ENCODE measurements at regions not wholly inside any gene's neighbourhood (a gene's known extent, or its start where the extent isn't known, plus 50 kb on each side); places are given as distances from the start of the nearest gene placed in this dataset.

DNA sequence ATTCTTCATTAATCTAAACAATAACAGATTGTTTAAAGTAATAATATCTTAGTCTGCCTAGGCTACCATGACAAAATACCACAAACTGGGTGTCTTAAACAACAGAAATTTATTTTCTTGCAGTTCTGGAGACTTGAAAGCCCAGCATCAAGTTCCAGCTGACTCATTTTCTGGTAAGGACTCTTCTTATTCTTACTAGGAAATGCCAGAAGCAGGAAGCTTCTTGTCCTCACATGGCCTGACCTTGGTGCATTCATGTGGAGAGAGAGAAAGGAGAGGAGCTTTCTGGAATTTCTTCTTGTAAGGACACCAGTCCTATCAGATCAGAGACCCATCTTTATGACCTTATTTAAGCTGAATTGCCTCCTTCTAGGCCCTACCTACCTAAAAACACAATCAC, 110.5 kb downstream of the ANKRD60 start:
- H3K4me3 ChIP-seq (replicated peaks; ENCODE audit: insufficient read depth, low read length) = no peak overlapping the region
- no peak overlapping the region for H3K27ac ChIP-seq (replicated peaks)
- H3K27me3 ChIP-seq (ENCODE audit: insufficient read depth, poor library complexity, severe bottlenecking) = no peaks in the 10 kb centered on the region
- DNase-seq (ENCODE audit: low read depth in 1 of 2, low spot score in 1 of 2) = no peak
- TF ChIP-seq, protein P1, sequence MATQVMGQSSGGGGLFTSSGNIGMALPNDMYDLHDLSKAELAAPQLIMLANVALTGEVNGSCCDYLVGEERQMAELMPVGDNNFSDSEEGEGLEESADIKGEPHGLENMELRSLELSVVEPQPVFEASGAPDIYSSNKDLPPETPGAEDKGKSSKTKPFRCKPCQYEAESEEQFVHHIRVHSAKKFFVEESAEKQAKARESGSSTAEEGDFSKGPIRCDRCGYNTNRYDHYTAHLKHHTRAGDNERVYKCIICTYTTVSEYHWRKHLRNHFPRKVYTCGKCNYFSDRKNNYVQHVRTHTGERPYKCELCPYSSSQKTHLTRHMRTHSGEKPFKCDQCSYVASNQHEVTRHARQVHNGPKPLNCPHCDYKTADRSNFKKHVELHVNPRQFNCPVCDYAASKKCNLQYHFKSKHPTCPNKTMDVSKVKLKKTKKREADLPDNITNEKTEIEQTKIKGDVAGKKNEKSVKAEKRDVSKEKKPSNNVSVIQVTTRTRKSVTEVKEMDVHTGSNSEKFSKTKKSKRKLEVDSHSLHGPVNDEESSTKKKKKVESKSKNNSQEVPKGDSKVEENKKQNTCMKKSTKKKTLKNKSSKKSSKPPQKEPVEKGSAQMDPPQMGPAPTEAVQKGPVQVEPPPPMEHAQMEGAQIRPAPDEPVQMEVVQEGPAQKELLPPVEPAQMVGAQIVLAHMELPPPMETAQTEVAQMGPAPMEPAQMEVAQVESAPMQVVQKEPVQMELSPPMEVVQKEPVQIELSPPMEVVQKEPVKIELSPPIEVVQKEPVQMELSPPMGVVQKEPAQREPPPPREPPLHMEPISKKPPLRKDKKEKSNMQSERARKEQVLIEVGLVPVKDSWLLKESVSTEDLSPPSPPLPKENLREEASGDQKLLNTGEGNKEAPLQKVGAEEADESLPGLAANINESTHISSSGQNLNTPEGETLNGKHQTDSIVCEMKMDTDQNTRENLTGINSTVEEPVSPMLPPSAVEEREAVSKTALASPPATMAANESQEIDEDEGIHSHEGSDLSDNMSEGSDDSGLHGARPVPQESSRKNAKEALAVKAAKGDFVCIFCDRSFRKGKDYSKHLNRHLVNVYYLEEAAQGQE (IDR thresholded peaks at IDR 0.05; ENCODE audit: insufficient replicate concordance, low read depth) = no peak
- TF ChIP-seq, protein P2, sequence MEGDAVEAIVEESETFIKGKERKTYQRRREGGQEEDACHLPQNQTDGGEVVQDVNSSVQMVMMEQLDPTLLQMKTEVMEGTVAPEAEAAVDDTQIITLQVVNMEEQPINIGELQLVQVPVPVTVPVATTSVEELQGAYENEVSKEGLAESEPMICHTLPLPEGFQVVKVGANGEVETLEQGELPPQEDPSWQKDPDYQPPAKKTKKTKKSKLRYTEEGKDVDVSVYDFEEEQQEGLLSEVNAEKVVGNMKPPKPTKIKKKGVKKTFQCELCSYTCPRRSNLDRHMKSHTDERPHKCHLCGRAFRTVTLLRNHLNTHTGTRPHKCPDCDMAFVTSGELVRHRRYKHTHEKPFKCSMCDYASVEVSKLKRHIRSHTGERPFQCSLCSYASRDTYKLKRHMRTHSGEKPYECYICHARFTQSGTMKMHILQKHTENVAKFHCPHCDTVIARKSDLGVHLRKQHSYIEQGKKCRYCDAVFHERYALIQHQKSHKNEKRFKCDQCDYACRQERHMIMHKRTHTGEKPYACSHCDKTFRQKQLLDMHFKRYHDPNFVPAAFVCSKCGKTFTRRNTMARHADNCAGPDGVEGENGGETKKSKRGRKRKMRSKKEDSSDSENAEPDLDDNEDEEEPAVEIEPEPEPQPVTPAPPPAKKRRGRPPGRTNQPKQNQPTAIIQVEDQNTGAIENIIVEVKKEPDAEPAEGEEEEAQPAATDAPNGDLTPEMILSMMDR (IDR thresholded peaks at IDR 0.05; ENCODE audit: insufficient read depth, low read length) = no peak
- TF ChIP-seq GABPA (IDR thresholded peaks at IDR 0.05; ENCODE audit: low read depth) (no peak), SPI1 (IDR thresholded peaks at IDR 0.05; ENCODE audit: borderline replicate concordance, low read depth) (no peak), POLR2AphosphoS5 (IDR thresholded peaks at IDR 0.05; ENCODE audit: low read depth) (no peak)

DNA sequence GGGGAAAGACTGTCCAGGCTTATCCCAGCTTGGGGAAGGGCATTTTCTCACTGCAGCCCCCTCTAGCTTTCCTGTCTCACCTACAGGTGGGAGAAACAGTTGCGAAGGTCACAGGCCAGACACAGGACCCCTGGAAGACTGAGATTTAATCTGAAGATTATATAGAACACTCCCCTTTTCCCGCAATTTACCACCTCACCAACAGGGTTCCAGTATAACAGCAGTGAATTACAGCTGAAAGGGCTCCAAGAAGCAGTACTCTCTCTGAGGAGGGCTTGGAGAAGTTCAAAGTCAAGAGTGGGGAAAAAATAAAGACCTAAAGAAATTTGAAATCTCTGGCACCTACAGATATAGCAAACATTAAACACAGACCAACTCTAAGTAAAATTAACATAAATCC, 111.9 kb downstream of the ANKRD60 start:
- no peaks in the 10 kb centered on the region for H3K27me3 ChIP-seq (ENCODE audit: insufficient read depth, poor library complexity, severe bottlenecking)
- TF ChIP-seq GABPA (IDR thresholded peaks at IDR 0.05; ENCODE audit: low read depth) (no peak), SPI1 (IDR thresholded peaks at IDR 0.05; ENCODE audit: borderline replicate concordance, low read depth) (no peak)
- DNase-seq (ENCODE audit: low read depth in 1 of 2, low spot score in 1 of 2) = no peak
- H3K27ac ChIP-seq (replicated peaks) = no peak overlapping the region
- no peak overlapping the region for H3K4me3 ChIP-seq (replicated peaks; ENCODE audit: insufficient read depth, low read length)

DNA sequence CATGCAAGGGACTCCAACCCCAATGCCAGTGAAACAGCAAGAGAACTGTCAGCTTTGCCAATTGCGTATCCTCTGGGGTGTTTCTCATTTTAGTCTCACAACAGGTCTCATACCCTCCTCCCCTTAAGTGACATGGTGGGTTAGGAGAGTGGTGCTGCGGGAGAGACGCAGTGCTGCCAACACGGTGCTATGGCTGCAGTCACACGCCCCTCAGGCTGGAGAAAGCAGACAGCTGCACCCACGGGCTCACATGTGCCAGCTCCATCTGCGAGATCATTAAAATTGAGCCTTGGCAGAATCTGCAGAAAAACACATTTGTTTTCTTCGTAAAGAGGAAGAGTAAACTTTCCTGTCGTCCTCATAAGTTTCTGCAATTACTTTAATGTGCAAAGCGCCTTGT, 114.7 kb downstream of the ANKRD60 start:
- H3K4me3 ChIP-seq (replicated peaks; ENCODE audit: insufficient read depth, low read length) = no peak overlapping the region
- TF ChIP-seq, protein P1 (IDR thresholded peaks at IDR 0.05; ENCODE audit: insufficient replicate concordance, low read depth) = no peak
- TF ChIP-seq GABPA (IDR thresholded peaks at IDR 0.05; ENCODE audit: low read depth) = no peak
- TF ChIP-seq POLR2AphosphoS5 (IDR thresholded peaks at IDR 0.05; ENCODE audit: low read depth) = no peak
- TF ChIP-seq, protein P2 (IDR thresholded peaks at IDR 0.05; ENCODE audit: insufficient read depth, low read length) = no peak
- TF ChIP-seq SPI1 (IDR thresholded peaks at IDR 0.05; ENCODE audit: borderline replicate concordance, low read depth) = no peak
- H3K27ac ChIP-seq (replicated peaks) = no peak overlapping the region
- H3K27me3 ChIP-seq (ENCODE audit: insufficient read depth, poor library complexity, severe bottlenecking) = no peaks in the 10 kb centered on the region
- no peak for DNase-seq (ENCODE audit: low read depth in 1 of 2, low spot score in 1 of 2)

DNA sequence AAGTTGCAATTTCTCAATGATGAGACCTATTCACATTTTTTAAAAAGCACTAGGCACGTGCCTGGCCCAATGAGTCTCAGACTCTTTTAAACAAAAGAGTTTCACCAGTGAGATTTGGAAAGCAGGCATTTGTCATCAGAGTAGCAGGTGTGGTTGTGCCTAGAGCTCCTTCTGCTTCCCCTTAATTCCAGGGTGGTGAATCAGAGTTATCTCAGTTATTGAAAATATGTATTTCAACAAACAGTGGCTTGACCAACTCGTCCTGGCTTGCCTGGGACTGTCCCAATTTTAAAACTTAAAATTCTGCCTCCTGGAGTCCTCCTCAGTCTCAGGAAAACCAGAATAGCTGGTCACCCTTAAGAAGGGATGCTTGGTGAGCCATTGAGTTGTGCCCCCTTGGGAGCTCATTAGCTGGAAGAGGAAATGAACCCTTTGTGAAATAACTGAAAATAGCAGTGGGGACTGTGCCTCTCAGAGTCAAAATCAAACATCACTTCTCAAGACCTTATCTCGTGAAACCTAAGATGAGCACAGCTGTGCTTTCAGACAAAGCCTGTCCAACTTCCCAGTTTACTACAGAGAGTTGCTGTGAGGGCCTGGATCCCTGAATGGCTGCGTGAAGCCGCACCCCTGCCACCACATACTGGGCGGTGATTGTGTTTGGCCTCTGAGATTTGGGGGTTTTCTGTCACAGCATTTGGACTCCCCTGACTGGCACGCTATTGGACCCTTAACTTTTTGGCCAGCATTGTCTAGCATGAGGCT, 116.3 kb downstream of the ANKRD60 start:
- Histone ChIP-seq H3K27ac (replicated peaks) (no peak overlapping the region), H3K4me3 (replicated peaks; ENCODE audit: insufficient read depth, low read length) (no peak overlapping the region), H3K27me3 (ENCODE audit: insufficient read depth, poor library complexity, severe bottlenecking) (no peaks in the 10 kb centered on the region)
- DNase-seq (ENCODE audit: low read depth in 1 of 2, low spot score in 1 of 2) = no peak
- TF ChIP-seq SPI1 (IDR thresholded peaks at IDR 0.05; ENCODE audit: borderline replicate concordance, low read depth) (no peak), GABPA (IDR thresholded peaks at IDR 0.05; ENCODE audit: low read depth) (no peak), POLR2AphosphoS5 (IDR thresholded peaks at IDR 0.05; ENCODE audit: low read depth) (no peak)
- TF ChIP-seq, protein P1 (IDR thresholded peaks at IDR 0.05; ENCODE audit: insufficient replicate concordance, low read depth) = no peak
- TF ChIP-seq, protein P2 (IDR thresholded peaks at IDR 0.05; ENCODE audit: insufficient read depth, low read length) = no peak
